ENCODE measurements at regions not wholly inside any gene's neighbourhood (a gene's known extent, or its start where the extent isn't known, plus 50 kb on each side); places are given as distances from the start of the nearest gene placed in this dataset.

GRCh38 chr1:61627365-61627764, 97.6 kb downstream of the TM2D1 start:
- no peak for DNase-seq (ENCODE audit: low read depth)

- no peak for DNase-seq (ENCODE audit: low read depth)
Measured at GRCh38 chr1:61626816-61627215, 98.1 kb downstream of the TM2D1 start.

GRCh38 chr1:61623852-61624251, 101.1 kb downstream of the TM2D1 start:
- DNase-seq (ENCODE audit: low read depth), result no peak

GRCh38 chr1:61620536-61620935, 104.4 kb downstream of the TM2D1 start:
- DNase-seq (ENCODE audit: low read depth), result no peak

- no peak for DNase-seq (ENCODE audit: low read depth)
Measured at GRCh38 chr1:61618755-61619154, 106.2 kb downstream of the TM2D1 start.

DNA sequence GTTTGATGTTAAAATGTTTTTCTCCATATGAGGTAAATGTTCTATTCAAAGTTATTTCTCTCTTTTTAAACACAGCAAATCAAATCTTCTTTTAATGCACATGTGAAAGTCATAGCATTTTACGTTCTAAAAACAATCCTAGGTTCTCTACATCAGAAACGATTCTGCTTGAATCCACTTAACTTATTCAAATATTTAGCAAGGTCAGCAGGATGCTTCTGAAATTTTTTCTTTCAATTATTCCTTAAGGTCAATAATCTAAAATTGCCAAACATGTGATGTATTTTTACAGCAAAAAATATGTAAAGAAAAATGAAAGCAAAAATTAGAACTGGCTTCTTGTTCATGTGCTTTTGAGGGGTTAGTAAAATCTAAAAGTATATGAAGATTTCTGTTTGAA, 106.7 kb downstream of the TM2D1 start:
- no peak for DNase-seq (ENCODE audit: low read depth)

DNA sequence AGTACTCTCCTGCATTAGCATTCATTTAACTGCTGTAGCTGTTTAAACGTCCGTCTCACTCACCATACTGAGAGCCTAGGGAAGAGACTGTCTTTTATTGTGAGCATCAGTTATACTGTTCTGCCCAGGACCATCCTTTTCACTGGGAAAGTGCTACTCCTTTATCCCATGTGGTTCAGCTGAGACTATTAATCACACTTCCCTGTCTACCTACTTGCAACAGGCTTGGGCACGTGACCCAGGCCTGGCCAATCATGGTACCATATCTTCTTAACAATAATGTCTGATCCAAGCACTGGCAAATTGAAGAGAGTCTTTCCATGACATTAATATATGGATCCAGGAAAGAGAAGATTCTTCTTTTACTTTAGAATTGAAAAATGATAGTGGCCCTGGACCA, 108.1 kb downstream of the TM2D1 start:
- DNase-seq (ENCODE audit: low read depth), result no peak

GRCh38 chr1:61612602-61613001, 112.3 kb downstream of the TM2D1 start:
- no peak for DNase-seq (ENCODE audit: low read depth)

DNA sequence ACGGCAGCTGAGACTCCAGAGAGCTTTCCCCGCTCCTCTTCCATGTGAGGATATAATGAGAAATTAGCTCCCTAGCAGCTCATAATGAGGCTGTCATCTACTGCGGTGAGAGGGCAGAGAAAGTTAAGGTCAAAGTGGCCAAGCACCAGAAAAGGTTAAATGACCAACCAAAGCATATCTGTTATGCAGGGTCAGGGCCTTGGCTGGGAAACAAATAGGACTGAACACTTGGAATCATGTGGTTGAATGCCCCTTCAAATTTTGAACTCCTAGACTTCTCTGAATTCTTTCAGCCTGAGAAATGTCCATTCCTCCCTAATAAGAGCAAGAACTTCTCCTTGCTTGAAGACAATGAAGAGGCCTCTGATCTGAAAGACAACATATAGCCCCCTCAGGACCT, 115.9 kb downstream of the TM2D1 start:
- no peak for DNase-seq (ENCODE audit: low read depth)

GRCh38 chr1:61607448-61607847, 117.5 kb downstream of the TM2D1 start:
- no peak for DNase-seq (ENCODE audit: low read depth)

DNA sequence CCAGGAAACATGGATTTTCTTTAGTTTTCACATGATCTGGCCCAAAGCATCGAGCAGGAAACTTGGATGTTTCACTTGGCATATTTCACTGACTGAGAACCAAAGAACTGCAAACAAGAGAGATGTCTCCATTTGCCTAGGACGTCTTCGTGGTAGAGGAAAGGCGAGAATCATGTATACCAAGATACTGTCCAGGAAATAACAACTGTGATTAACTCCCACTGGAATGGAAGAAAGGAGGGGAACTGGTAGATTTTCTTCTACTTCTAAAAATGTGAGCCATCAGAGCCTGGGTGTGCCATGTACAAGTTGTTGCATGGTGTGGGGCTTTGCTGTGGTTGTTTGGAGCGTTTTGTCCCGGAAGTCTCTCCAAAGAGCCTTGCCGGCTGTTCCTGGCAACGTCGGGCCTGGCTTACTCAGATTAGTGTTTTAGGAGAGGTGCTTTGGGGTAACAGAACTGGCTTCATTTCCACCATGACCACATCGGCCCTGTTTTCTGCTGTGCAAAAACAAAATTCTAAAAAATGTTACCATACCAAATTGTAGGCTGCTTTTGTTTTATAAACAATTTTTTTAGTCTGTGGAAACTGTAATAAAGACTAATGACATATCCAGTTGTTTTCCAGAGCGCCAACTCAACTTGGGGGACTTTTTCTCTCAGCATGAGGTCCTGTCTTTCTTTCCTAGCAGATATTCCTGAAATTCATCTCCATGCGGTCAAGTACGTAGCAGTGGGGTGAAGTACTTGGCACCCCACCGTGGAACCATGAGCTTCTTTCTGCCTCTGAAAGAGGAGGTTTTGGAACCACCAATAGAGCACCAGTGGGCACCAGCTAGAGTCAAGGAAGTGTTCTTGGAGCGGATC, 118.3 kb downstream of the TM2D1 start:
- DNase-seq (ENCODE audit: low read depth), result no peak

GRCh38 chr1:61605607-61606321, 119.2 kb downstream of the TM2D1 start:
- DNase-seq (ENCODE audit: low read depth), result no peak

GRCh38 chr1:61604684-61605083, 120.3 kb downstream of the TM2D1 start:
- no peak for DNase-seq (ENCODE audit: low read depth)

GRCh38 chr1:61604261-61604660, 120.7 kb downstream of the TM2D1 start:
- no peak for DNase-seq (ENCODE audit: low read depth)

GRCh38 chr1:61602663-61603062, 122.3 kb downstream of the TM2D1 start:
- no peak for DNase-seq (ENCODE audit: low read depth)

GRCh38 chr1:61597601-61598000, 127.3 kb downstream of the TM2D1 start:
- no peak for DNase-seq (ENCODE audit: low read depth)

DNA sequence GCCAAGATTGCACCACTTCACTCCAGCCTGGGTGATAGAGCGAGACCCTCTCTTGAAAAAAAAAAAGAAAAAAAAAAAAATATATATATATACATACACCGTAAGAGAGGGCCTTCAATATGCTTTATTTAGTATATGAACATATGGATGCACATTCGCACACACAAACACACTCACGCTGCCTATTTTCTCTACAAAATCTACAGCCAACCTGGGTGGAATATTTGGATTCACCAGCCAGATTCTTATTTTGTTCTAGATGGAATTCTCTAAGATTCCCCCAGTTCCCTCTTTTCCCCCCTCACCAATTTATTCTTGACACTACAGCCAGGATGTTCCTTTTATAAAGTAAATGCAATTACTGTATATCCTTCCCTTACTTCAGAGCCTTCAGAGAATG, 131.6 kb downstream of the TM2D1 start:
- DNase-seq (ENCODE audit: low read depth), result no peak

- DNase-seq (ENCODE audit: low read depth), result no peak
Measured at GRCh38 chr1:61591351-61591750, 133.6 kb downstream of the TM2D1 start.

DNA sequence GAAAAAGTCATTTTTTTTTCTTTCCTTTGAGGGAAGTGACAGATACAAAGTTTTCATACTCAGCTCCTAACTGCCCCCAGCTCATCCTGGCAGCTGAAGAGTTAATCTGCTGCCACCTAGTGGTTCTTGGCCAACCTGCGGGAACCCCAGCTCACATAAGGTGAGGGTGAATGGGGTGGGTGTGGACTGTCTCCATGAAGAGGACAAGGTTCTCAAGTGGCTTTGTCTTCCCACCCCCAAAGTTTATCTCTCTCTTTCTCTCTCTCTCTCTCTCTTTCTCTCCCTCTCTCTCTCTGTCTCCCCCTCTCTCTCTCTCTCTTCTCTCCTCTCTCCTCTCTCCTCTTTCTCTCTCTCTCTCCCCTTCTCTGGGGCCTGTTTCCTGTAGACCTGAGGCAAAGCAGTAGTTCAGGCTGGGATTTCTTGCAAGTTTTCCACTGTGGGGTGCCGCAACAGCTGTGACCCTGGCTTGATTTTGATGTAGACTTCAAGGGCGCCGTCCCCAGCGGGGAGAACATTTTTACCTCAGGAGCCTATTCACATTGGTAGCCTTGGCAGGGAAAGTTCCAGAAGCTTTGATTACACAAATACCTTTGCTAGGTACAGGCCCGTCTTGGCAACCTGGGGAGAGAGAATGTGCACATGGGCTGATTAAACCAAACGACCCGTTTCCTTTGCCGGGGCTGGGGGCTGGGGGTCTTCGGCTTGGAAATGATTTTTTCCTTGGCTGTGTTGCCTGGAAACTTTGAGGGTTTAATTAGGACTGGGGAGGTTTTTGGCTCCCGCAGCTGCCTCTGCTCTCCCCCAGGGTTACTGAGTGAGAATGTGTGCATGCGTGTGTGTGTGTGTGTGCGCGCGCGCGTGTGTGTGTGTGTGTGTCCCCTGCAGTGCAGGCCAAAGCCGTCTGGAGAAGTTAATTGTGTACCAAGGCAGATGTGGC, 135.9 kb downstream of the TM2D1 start:
- peak; percentile 65 for DNase-seq (ENCODE audit: low read depth)

DNA sequence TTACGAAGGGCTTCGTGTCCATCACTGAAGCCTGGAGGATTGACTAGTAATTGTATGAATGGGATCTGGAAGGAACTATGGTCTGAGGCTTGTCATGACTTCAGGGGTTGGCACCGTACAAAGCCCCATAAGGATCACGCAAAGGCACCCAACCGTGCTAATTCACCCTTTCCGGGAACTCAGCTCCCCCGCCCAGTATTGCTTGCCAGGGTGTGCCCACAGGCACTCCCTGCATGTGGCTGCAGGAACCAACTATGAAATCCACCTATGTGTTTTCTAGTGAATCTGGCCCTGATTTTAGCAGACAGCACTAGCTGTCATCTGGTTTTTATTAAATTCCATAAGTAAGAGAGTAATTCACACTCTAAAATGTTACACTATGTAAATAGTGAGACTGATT, 139.2 kb downstream of the TM2D1 start:
- DNase-seq (ENCODE audit: low read depth), result no peak

- DNase-seq (ENCODE audit: low read depth), result no peak
Measured at GRCh38 chr1:61583703-61584102, 141.2 kb downstream of the TM2D1 start.

DNA sequence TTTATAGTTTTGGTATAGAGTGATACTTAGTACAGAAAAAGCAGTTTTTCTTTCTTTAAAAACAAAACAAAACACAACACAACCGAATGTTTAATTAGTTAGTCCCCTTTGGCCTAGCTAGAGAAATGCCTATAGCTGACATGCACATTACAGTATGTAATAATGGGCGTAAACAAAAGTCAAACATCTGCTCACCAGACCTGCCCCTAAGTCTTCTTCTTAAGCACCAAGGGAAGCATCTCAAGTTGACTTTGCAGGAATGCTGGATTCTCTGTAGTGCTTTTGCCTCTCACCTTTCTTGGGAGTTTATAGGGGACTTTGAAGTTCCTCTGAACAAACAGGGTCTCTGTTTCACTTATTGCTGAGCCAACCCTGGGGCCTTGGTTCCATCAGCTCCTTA, 143.7 kb downstream of the TM2D1 start:
- peak; percentile 41 for DNase-seq (ENCODE audit: low read depth)

All from fibroblast of the conjunctiva (primary cell).